Subcutaneous abdominal adipose tissue (tissue), 5 donors: ENCODE measurements at regions not wholly inside any gene's neighbourhood (a gene's known extent, or its start where the extent isn't known, plus 50 kb on each side); places are given as distances from the start of the nearest gene placed in this dataset.
"Not testable (repeated sequence)": the region's sequence is repeated elsewhere in the genome, so short reads cannot be mapped to it uniquely, and the experiment has no call there.

Experiments used
- H3K27ac ChIP-seq: one replicate; pipeline ENCODE4 v1.7.0; 2013; ENCODE audit warnings: low read depth, mild to moderate bottlenecking, inconsistent platforms, low read length, moderate library complexity
- H3K27me3 ChIP-seq, 5 donors: one replicate each; pipeline ENCODE4 v1.7.0; 2013; ENCODE audit warnings: low read length in 5 of 5, inconsistent platforms in 1 of 5; ENCODE audit not compliant: control insufficient read depth in 5 of 5, insufficient read depth in 4 of 5
- H3K36me3 ChIP-seq, 5 donors: one replicate each; pipeline ENCODE4 v1.7.0; 2013; ENCODE audit warnings: low read length in 5 of 5; ENCODE audit not compliant: control insufficient read depth in 5 of 5, insufficient read depth in 5 of 5
- H3K4me1 ChIP-seq, 5 donors: one replicate each; pipeline ENCODE4 v1.7.0; 2013; ENCODE audit warnings: low read length in 5 of 5, mild to moderate bottlenecking in 3 of 5, moderate library complexity in 1 of 5; ENCODE audit not compliant: control insufficient read depth in 5 of 5, insufficient read depth in 5 of 5
- H3K4me3 ChIP-seq, 5 donors: one replicate each; pipeline ENCODE4 v1.7.0; 2013; ENCODE audit warnings: low read length in 5 of 5, low read depth in 1 of 5
- H3K9ac ChIP-seq, 5 donors: one replicate each; pipeline ENCODE4 v1.7.0; 2013; ENCODE audit warnings: low read length in 5 of 5, mild to moderate bottlenecking in 4 of 5, moderate library complexity in 3 of 5
- H3K9me3 ChIP-seq, 5 donors: one replicate each; pipeline ENCODE4 v1.7.0; 2013; ENCODE audit warnings: low read length in 5 of 5; ENCODE audit not compliant: control insufficient read depth in 5 of 5
- donor health status: healthy.
- donor health status: healthy.
- donor health status: healthy.
- donor health status: healthy.
- donor health status: healthy.

DNA sequence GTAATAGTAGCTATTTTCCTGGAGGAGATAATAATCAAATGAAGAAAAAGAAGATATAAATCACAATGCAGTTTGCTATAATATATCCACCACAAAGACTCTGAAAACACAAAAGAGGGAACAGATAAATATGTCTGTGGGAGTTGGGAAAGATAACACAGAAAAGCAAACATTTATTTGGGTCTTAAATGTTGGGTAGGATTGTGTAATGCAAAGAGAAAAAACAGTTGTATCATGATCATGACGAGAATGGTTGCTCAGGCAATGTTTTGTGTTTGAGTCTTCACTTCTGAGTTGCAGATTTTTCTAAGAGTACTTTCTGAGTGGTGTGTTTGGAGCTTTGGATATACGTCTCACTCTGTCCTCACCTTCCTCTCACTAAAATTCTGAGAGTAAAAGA is 437.5 kb downstream of the TFEC start:
- no peaks in the 10 kb centered on the region for H3K4me1 ChIP-seq
- H3K9me3 ChIP-seq: peaks cover 0 to 4% (median 0%) of the 10 kb centered on the region in 5 donors
- no peak overlapping the region for H3K4me3 ChIP-seq
- H3K27me3 ChIP-seq: no peaks in the 10 kb centered on the region
- no peaks in the 10 kb centered on the region for H3K36me3 ChIP-seq
- no peak overlapping the region for H3K9ac ChIP-seq
- H3K27ac ChIP-seq: no peak overlapping the region

DNA sequence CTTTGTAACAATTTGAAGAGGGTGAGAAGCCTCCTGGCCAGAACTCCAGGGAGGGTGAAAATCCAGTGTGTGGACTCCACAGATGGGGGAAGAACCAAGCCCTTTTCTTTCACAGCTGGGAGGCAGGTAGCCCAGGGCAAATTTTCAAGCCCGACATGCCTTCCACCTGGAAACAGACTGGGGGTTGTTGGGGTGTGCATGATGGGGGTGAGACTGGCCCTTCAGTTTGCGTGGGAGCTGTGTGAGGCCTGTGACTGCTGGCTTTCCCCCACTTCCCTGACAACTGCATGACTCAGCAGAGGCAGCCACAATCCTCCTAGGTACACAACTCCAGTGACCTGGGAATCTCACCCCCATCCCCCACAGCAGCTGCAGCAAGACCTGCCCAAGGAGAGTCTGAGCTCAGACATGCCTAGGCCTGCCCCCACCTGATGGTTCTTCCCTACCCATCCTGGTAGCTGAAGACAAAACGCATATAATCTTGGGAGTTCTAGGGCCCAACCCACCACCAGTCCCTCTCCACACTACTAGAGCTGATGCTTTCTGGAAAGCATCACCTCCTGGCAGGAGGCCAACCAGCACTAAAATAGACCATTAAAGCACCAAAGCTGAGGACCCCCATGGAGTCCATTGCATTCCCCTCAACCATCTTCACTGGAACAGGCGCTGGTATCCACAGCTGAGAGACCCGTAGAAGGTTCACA is 445.4 kb downstream of the TFEC start:
- Histone ChIP-seq H3K4me3 (no peak overlapping the region), H3K27ac (no peak overlapping the region), H3K9me3 (no peaks in the 10 kb centered on the region), H3K27me3 (no peaks in the 10 kb centered on the region), H3K4me1 (no peaks in the 10 kb centered on the region), H3K36me3 (no peaks in the 10 kb centered on the region), H3K9ac (no peak overlapping the region)

DNA sequence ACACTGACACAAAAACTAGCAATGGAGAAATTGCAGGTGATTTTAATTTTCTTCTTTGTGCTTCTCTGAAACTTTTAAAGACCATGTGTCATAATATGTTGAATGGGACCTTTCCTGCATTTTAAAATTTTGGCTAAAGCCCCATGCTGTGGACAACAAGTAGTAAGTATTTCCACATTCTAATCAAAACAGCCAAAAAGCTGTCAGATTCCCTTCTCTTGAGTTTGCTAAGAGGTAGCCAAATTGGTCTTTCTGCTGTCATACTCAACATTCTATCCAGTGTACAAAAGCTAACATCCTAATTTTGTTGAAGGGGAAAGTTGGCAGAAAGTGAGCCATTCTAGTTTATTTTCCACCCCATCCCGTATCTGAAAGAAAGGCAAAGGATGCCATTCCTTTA is 447.6 kb downstream of the TFEC start:
- Histone ChIP-seq H3K27ac (no peak overlapping the region), H3K4me3 (no peak overlapping the region), H3K27me3 (no peaks in the 10 kb centered on the region), H3K9me3 (no peaks in the 10 kb centered on the region), H3K36me3 (no peaks in the 10 kb centered on the region), H3K4me1 (no peaks in the 10 kb centered on the region), H3K9ac (no peak overlapping the region)

DNA sequence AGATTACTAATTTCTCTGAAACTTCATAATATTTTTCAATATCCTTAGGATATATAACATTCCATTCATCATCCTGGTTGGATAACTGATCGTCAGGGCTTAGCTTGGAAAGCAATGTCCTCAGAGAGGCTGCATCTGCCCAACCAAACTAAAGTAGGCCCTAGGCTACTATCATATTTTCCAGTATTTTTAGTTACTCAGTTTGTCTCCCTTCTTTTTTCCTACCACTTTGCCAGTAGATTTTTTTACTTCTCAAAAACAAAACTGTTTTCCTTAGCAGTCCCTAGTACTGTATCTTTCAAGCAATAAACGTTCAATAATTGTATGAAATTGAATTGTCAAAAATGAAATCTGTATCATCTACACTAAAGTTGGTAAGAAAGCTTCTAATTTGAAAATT is 452.0 kb downstream of the TFEC start:
- Histone ChIP-seq H3K4me3 (no peak overlapping the region), H3K27ac (no peak overlapping the region), H3K4me1 (no peaks in the 10 kb centered on the region), H3K9ac (no peak overlapping the region), H3K36me3 (no peaks in the 10 kb centered on the region), H3K27me3 (no peaks in the 10 kb centered on the region), H3K9me3 (no peaks in the 10 kb centered on the region)

DNA sequence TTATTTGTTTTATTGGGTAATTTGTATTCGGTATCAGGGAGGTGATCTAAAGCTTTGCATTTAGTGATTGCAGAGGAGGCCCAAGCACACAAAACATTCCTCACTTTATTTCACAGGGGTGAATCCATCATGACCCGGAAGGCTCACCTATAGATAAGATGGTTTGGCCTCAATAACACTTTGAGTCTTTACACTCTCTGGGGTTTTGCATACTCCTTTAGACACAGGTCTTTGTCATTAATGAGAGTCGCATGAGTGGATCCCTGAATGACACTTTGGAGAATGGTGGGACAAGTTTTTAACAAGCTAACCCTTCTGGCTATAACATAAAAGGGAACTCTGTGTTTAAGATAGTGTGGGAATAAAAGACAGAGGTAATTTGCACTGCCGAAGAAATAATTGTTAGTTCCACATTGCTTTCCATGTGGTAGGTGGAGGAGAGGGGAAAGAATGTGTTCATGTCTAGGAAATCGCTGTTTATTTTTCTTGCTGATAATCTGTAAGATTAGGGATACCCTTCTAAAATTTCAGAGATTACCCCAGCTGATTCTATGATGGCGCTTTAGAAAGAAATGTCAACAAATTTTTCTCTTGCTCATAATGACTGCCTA is 455.8 kb downstream of the TFEC start:
- Histone ChIP-seq H3K4me3 (no peak overlapping the region), H3K27ac (no peak overlapping the region), H3K9me3 (no peaks in the 10 kb centered on the region), H3K36me3 (no peaks in the 10 kb centered on the region), H3K4me1 (no peaks in the 10 kb centered on the region), H3K9ac (no peak overlapping the region), H3K27me3 (no peaks in the 10 kb centered on the region)

DNA sequence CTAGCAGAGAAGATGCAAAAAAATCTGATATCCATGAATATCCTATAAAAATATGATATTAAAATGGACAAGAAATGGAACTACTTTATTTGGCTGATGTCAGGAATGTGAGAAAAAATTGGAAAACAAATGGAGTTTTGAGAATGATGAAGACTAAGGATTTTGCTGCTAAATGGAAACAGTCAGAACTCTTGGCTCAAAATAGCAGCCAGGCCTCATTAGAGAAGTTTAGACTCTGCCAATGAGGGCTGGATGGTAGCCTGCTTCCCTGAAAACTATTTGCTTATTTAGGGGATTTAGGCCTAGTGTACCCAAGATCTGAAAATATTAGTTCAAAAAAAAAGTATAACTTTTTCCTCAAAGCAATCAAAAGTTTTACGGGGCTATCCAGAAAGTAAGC is 458.5 kb downstream of the TFEC start:
- H3K27me3 ChIP-seq: no peaks in the 10 kb centered on the region
- H3K27ac ChIP-seq: no peak overlapping the region
- no peaks in the 10 kb centered on the region for H3K4me1 ChIP-seq

DNA sequence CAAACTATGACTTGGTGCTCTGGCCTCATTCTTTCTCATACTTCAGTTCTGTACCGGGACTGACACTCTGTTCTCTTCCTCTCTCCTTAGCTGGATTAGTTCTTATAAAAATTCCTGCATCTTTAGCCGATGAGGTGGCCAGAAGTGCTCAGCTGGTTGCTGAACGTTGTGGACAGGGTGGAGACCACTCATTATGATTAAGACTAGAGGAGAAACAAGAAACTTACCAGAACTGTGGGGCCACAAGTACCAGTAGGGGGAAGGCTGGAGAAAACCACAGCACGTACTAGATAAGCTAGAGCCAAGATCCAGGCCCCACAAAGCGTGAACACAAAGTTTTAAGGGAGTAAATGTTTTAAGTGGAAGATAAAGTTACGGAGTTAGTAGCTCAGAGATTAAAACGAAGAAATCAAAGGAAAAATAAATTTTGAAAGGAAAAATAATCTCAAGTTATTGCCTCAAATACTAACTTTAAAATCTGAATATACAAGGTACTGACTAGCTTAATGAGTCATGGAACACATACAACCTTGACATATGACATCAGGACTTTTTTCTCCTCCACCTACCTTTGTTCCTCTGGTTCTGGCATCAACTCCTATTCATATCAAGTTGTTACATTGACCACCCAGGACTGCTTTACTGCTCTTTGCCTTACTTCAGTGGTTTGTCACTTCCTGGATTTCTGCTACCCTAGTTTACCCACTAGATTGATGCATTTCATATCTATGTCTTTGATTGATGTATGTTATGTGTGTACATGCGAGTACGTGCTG is 469.0 kb downstream of the TFEC start:
- Histone ChIP-seq H3K27me3 (no peaks in the 10 kb centered on the region), H3K4me1 (no peaks in the 10 kb centered on the region), H3K4me3 (no peak overlapping the region), H3K36me3 (no peaks in the 10 kb centered on the region), H3K27ac (no peak overlapping the region), H3K9me3 (no peaks in the 10 kb centered on the region), H3K9ac (no peak overlapping the region)

More for the DNA sequence above, 458.5 kb downstream of the TFEC start:
- Histone ChIP-seq H3K9me3 (no peaks in the 10 kb centered on the region), H3K9ac (no peak overlapping the region), H3K4me3 (no peak overlapping the region), H3K36me3 (no peaks in the 10 kb centered on the region)

DNA sequence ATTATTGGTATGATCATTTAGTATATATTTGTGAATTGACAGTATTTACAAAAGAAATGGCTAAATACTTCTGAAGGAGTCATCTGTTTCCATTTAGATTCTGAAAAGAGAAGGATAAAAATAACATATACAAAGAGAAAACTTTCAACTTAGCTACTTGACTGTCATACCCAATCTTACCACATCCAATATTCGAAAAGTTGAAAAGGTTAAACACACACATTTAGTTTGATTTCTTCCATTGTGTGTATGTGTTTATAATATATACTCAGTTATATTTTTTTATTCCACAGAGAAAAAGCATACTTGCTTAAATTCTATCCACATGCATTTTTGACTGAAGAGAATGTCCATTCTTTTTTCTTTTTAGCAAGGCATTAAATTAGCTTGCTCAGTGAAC is 470.7 kb downstream of the TFEC start:
- no peak overlapping the region for H3K4me3 ChIP-seq
- H3K9me3 ChIP-seq: no peaks in the 10 kb centered on the region
- H3K36me3 ChIP-seq: no peaks in the 10 kb centered on the region
- no peaks in the 10 kb centered on the region for H3K27me3 ChIP-seq
- H3K9ac ChIP-seq: no peak overlapping the region
- H3K27ac ChIP-seq: no peak overlapping the region
- no peaks in the 10 kb centered on the region for H3K4me1 ChIP-seq

DNA sequence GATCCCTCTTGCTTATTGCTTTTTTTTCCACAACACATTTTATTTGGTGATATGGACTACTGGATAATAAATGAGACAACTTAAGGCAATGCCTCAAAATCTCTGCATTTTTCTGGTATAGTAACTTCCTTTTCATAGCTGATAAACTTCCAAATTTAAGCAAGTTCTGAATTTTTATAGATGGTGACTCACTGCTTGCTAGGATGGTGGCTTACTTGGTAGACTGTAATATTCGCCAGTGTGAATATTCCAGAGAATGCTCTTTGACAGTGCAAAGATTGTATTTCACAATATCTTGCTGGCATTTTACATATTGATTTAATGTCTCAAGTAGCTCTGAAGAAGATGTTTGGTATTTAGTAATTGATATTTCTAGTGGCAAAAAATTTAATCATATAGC is 472.4 kb downstream of the TFEC start:
- Histone ChIP-seq H3K27me3 (no peaks in the 10 kb centered on the region), H3K4me3 (no peak overlapping the region), H3K9me3 (no peaks in the 10 kb centered on the region), H3K9ac (no peak overlapping the region), H3K4me1 (no peaks in the 10 kb centered on the region), H3K27ac (no peak overlapping the region), H3K36me3 (no peaks in the 10 kb centered on the region)

DNA sequence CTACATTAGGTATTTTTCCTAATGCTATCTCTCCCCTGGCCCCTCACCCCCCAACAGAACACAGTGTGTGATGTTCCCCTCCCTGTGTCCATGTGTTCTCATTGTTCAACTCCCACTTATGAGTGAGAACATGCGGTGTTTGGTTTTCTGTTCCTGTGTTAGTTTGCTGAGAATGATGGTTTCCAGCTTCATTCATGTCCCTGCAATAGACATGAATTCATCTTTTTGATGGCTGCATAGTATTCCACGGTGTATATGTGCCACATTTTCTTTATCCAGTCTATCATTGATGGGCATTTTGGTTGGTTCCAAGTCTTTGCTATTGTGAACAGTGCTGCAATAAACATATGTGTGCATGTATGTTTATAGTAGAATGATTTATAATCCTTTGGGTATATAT is 473.3 kb downstream of the TFEC start:
- not testable (repeated sequence) for H3K36me3 ChIP-seq, H3K9me3 ChIP-seq, H3K27me3 ChIP-seq, H3K4me3 ChIP-seq, H3K27ac ChIP-seq, H3K4me1 ChIP-seq, H3K9ac ChIP-seq
